ENCODE measurements at regions not wholly inside any gene's neighbourhood (a gene's known extent, or its start where the extent isn't known, plus 50 kb on each side); places are given as distances from the start of the nearest gene placed in this dataset.

GRCh38 chr20:16206817-16207216, 366.4 kb downstream of the KIF16B start:
- TF ChIP-seq SPI1 (IDR thresholded peaks at IDR 0.05; ENCODE audit: borderline replicate concordance, insufficient read depth, low read depth, low read length) = no peak
- TF ChIP-seq SP1 (IDR thresholded peaks at IDR 0.05; ENCODE audit: low read depth, low read length) = no peak
- TF ChIP-seq NKRF (conservative IDR thresholded peaks at IDR 0.05) = no peak
- TF ChIP-seq CREB1 (IDR thresholded peaks at IDR 0.05; ENCODE audit: low read depth) = no peak
- TF ChIP-seq CTCF (IDR thresholded peaks at IDR 0.05 in 2 of 3, conservative IDR thresholded peaks at IDR 0.05 in 1 of 3; ENCODE audit: control insufficient read depth in 2 of 3, extremely low read depth in 1 of 3, insufficient read depth in 1 of 3, low read depth in 3 of 3, low read length in 3 of 3) = no peak
- no peak for TF ChIP-seq ATF2 (IDR thresholded peaks at IDR 0.05; ENCODE audit: low read length)
- TF ChIP-seq E4F1 (IDR thresholded peaks at IDR 0.05; ENCODE audit: borderline replicate concordance, partially characterized antibody) = no peak
